Fibroblast of villous mesenchyme (primary cell): ENCODE measurements at regions not wholly inside any gene's neighbourhood (a gene's known extent, or its start where the extent isn't known, plus 50 kb on each side); places are given as distances from the start of the nearest gene placed in this dataset.

Experiments used
- DNase-seq: peaks from one replicate; pipeline ENCODE4 v3.0.0-alpha.2; 2010; ENCODE audit warnings: low read depth
- H3K4me3 ChIP-seq: 2 replicates; pipeline ENCODE4 v1.5.1; 2011; ENCODE audit warnings: low read depth, mild to moderate bottlenecking, low read length
- TF ChIP-seq, protein P1 (sequence below): IDR thresholded peaks from 2 replicates; pipeline ENCODE4 v1.5.1; 2012; ENCODE audit warnings: low read depth, mild to moderate bottlenecking, low read length; ENCODE audit not compliant: insufficient read depth

DNA sequence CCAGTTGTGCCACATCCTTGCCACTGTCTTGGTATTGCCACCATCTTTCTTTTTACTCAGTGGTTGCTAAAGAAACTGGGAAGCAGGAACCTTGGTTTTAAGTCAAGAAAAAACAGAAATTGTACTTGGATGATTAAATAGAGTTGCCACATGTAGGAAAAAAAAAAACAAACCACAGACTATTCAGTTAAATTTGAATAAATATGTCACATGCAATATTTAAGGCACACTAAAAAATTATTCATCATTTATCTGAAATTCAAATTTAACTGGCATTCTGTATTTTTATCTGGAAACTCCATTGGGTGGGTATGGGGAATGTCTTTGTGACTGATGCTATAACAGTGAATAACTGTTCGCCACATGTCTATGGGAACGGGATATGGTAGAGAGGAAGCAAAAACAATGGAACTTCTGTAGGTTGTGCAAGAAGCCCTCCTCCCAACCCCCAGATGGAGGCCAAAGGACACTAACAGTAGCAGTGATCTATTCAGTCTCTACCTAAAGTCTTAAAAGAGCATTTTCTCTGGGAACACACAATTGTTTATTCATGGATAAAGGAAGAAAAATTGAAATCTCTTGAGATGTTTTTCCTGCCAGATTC, 57.0 kb upstream of the PLAC8 start:
- no peak overlapping the region for H3K4me3 ChIP-seq
- DNase-seq, result no peak
- TF ChIP-seq, protein P1, sequence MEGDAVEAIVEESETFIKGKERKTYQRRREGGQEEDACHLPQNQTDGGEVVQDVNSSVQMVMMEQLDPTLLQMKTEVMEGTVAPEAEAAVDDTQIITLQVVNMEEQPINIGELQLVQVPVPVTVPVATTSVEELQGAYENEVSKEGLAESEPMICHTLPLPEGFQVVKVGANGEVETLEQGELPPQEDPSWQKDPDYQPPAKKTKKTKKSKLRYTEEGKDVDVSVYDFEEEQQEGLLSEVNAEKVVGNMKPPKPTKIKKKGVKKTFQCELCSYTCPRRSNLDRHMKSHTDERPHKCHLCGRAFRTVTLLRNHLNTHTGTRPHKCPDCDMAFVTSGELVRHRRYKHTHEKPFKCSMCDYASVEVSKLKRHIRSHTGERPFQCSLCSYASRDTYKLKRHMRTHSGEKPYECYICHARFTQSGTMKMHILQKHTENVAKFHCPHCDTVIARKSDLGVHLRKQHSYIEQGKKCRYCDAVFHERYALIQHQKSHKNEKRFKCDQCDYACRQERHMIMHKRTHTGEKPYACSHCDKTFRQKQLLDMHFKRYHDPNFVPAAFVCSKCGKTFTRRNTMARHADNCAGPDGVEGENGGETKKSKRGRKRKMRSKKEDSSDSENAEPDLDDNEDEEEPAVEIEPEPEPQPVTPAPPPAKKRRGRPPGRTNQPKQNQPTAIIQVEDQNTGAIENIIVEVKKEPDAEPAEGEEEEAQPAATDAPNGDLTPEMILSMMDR, result no peak

DNA sequence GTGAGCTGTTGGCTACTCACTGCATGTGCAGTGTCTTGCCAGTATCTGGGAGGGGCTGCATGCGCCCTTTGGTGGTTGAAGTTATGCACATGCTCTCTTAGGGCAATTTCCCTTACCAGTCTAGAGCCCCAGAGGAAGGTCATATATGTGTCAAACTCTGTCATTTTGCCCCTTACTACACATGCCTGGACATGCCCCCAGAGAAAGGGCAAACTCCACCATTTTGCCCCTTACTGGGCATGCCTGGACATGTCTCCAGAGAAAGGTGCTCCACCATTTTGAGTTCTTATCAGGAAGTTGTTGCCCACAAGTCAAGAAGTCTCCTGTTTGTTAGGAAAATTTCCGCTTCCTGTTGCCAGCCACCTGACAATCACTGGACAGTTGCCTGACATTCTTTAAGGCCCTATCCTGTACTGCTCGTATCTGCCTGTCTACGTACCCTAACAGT, 56.4 kb upstream of the PLAC8 start:
- DNase-seq, result no peak
- H3K4me3 ChIP-seq, result no peak overlapping the region
- TF ChIP-seq, protein P1, result no peak
